ENCODE measurements at regions not wholly inside any gene's neighbourhood (a gene's known extent, or its start where the extent isn't known, plus 50 kb on each side); places are given as distances from the start of the nearest gene placed in this dataset.

GRCh38 chr1:229793488-229793887 is 167.4 kb downstream of the URB2 start:
- Histone ChIP-seq H3K36me3 (ENCODE audit: insufficient read depth, low read length) (no peaks in the 10 kb centered on the region), H3K27ac (ENCODE audit: low read length) (no peak overlapping the region), H4K20me1 (ENCODE audit: insufficient read depth) (no peaks in the 10 kb centered on the region), H3K27me3 (ENCODE audit: insufficient read depth, low read depth, low read length) (no peaks in the 10 kb centered on the region), H2AFZ (ENCODE audit: low read depth, low read length) (no peak overlapping the region), H3K4me3 (ENCODE audit: low read length) (no peak overlapping the region), H3F3A (ENCODE audit: insufficient read depth, low read length, poor library complexity, severe bottlenecking) (no peaks in the 10 kb centered on the region), H3K9me2 (ENCODE audit: insufficient read depth, low read length) (no peaks in the 10 kb centered on the region), H3K9me3 (ENCODE audit: low read length) (no peaks in the 10 kb centered on the region), H3K4me2 (ENCODE audit: low read length) (no peak overlapping the region), H3K9ac (ENCODE audit: low read length) (no peak overlapping the region), H3K79me2 (replicated peaks; ENCODE audit: insufficient read depth, low read length) (no peaks in the 10 kb centered on the region)
- TF ChIP-seq CTCF (IDR thresholded peaks at IDR 0.05; ENCODE audit: poor library complexity, severe bottlenecking), result no peak
- no peak for TF ChIP-seq RAD21 (conservative IDR thresholded peaks at IDR 0.05)
- TF ChIP-seq REST (IDR thresholded peaks at IDR 0.05; ENCODE audit: borderline replicate concordance), result no peak
- no peak for TF ChIP-seq SMC3 (conservative IDR thresholded peaks at IDR 0.05; ENCODE audit: poor library complexity)
- TF ChIP-seq MXI1 (conservative IDR thresholded peaks at IDR 0.05; ENCODE audit: poor library complexity, severe bottlenecking), result no peak
- no peak for TF ChIP-seq EP300 (conservative IDR thresholded peaks at IDR 0.05; ENCODE audit: poor library complexity, severe bottlenecking)
- no peak for TF ChIP-seq TAF1 (IDR thresholded peaks at IDR 0.05; ENCODE audit: low read depth)
- TF ChIP-seq POLR2AphosphoS5 (IDR thresholded peaks at IDR 0.05), result no peak
- no peak for TF ChIP-seq EZH2 (IDR thresholded peaks at IDR 0.05; ENCODE audit: borderline replicate concordance, insufficient read depth, low read length, poor library complexity, severe bottlenecking)

- no peaks in the 10 kb centered on the region for H3K9me3 ChIP-seq (ENCODE audit: low read length)
- no peaks in the 10 kb centered on the region for H3K9me2 ChIP-seq (ENCODE audit: insufficient read depth, low read length)
- no peaks in the 10 kb centered on the region for H4K20me1 ChIP-seq (ENCODE audit: insufficient read depth)
- H3F3A ChIP-seq (ENCODE audit: insufficient read depth, low read length, poor library complexity, severe bottlenecking), result no peaks in the 10 kb centered on the region
- no peaks in the 10 kb centered on the region for H3K27me3 ChIP-seq (ENCODE audit: insufficient read depth, low read depth, low read length)
- no peak overlapping the region for H3K27ac ChIP-seq (ENCODE audit: low read length)
- H3K79me2 ChIP-seq (replicated peaks; ENCODE audit: insufficient read depth, low read length), result no peaks in the 10 kb centered on the region
- TF ChIP-seq MXI1 (conservative IDR thresholded peaks at IDR 0.05; ENCODE audit: poor library complexity, severe bottlenecking), result no peak
- no peak for TF ChIP-seq CTCF (IDR thresholded peaks at IDR 0.05; ENCODE audit: poor library complexity, severe bottlenecking)
- no peak for TF ChIP-seq EP300 (conservative IDR thresholded peaks at IDR 0.05; ENCODE audit: poor library complexity, severe bottlenecking)
- TF ChIP-seq EZH2 (IDR thresholded peaks at IDR 0.05; ENCODE audit: borderline replicate concordance, insufficient read depth, low read length, poor library complexity, severe bottlenecking), result no peak
- no peak for TF ChIP-seq TAF1 (IDR thresholded peaks at IDR 0.05; ENCODE audit: low read depth)
- no peak for TF ChIP-seq REST (IDR thresholded peaks at IDR 0.05; ENCODE audit: borderline replicate concordance)
- TF ChIP-seq RAD21 (conservative IDR thresholded peaks at IDR 0.05), result no peak
- no peak overlapping the region for H3K4me3 ChIP-seq (ENCODE audit: low read length)
- H3K36me3 ChIP-seq (ENCODE audit: insufficient read depth, low read length), result no peaks in the 10 kb centered on the region
- no peak overlapping the region for H3K4me2 ChIP-seq (ENCODE audit: low read length)
- no peak overlapping the region for H2AFZ ChIP-seq (ENCODE audit: low read depth, low read length)
- no peak overlapping the region for H3K9ac ChIP-seq (ENCODE audit: low read length)
These were observed 172.5 kb downstream of the URB2 start for GRCh38 chr1:229798558-229798957.
